ENCODE measurements at regions not wholly inside any gene's neighbourhood (a gene's known extent, or its start where the extent isn't known, plus 50 kb on each side); places are given as distances from the start of the nearest gene placed in this dataset.

DNA sequence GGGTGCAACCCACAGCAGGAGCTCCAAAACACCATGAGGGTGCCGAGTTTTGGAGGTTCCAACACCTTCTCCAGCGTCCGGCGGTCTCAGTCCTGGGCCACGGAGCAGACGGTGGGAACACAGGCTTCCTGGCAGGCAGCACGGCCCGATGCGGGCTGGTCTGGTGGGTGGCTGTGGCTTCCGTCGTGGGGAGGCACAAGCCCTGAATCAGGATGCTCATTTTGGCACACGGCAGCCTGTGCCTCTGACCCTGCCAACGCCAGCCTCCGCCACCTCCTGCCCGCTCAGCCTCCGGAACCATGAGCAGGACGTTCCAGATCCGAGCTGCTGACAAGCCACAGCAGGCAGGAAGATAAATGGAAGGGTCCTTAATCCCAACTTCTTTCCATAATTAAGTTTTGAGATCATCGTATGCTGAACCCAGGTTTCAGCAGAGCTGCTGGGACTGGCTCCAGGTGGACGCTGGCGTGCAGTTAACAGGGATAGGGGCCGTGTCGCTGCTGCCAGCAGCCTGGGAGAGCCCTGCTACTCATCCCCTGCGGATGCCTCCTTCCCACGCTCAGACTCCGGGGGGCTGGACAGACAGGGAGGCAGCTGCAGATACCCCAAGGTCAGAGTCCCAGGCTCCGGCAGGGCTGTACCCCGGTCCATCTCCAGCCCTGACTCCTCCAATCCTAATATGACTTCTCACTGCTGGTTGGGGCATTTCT, 136.6 kb downstream of the ENGASE start:
- TF ChIP-seq, protein P1, sequence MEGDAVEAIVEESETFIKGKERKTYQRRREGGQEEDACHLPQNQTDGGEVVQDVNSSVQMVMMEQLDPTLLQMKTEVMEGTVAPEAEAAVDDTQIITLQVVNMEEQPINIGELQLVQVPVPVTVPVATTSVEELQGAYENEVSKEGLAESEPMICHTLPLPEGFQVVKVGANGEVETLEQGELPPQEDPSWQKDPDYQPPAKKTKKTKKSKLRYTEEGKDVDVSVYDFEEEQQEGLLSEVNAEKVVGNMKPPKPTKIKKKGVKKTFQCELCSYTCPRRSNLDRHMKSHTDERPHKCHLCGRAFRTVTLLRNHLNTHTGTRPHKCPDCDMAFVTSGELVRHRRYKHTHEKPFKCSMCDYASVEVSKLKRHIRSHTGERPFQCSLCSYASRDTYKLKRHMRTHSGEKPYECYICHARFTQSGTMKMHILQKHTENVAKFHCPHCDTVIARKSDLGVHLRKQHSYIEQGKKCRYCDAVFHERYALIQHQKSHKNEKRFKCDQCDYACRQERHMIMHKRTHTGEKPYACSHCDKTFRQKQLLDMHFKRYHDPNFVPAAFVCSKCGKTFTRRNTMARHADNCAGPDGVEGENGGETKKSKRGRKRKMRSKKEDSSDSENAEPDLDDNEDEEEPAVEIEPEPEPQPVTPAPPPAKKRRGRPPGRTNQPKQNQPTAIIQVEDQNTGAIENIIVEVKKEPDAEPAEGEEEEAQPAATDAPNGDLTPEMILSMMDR (conservative IDR thresholded peaks at IDR 0.05; ENCODE audit: low read depth, low read length): no peak
- TF ChIP-seq EZH2phosphoT487 (IDR thresholded peaks at IDR 0.05; ENCODE audit: borderline replicate concordance, low read length): no peak
- no peak for TF ChIP-seq EZH2 (IDR thresholded peaks at IDR 0.05; ENCODE audit: low read length, unreplicated experiment)
